Caco-2 (cell line): ENCODE measurements at regions not wholly inside any gene's neighbourhood (a gene's known extent, or its start where the extent isn't known, plus 50 kb on each side); places are given as distances from the start of the nearest gene placed in this dataset.
"Not testable (repeated sequence)": the region's sequence is repeated elsewhere in the genome, so short reads cannot be mapped to it uniquely, and the experiment has no call there.

Experiments used
- BruUV-seq: library from RNA; stranded (reverse); fragments of 400-500 nt; replicated peaks from 2 replicates; lab custom pipeline; 2021; lab: Mats Ljungman, UMichigan
- CTCF ChIA-PET: fragments of 300-600 bp; sonication (Branson Sonifier 250); formaldehyde crosslinking; loops from one replicate; lab custom pipeline; 2022; ENCODE audit warnings: antibody characterized with exemption; lab: Charles Lee
- POLR2A ChIA-PET: fragments of 300-600 bp; sonication (Branson Sonifier 250); formaldehyde crosslinking; loops from one replicate; lab custom pipeline; 2022; ENCODE audit warnings: antibody characterized with exemption; lab: Charles Lee
- DNase-seq, 2 experiments: peaks; one replicate each; pipeline versions ENCODE4 v3.0.0 to v3.0.0-alpha.2; 2020 to 2022
- H3K27me3 ChIP-seq: replicated peaks from 2 replicates; pipeline ENCODE4 v1.6.0; 2011; ENCODE audit warnings: low read length; ENCODE audit not compliant: control insufficient read depth, insufficient read depth
- H3K36me3 ChIP-seq: 2 replicates; pipeline ENCODE4 v1.5.1; 2011; ENCODE audit warnings: low read length; ENCODE audit not compliant: control insufficient read depth, insufficient read depth
- H3K4me1 ChIP-seq: fragments of 250-450 bp; sonication (Bioruptor Pico); 2 replicates; pipeline ENCODE4 v1.5.1; 2020; ENCODE audit warnings: mild to moderate bottlenecking
- H3K4me3 ChIP-seq: 2 replicates; pipeline ENCODE4 v1.5.1; 2011; ENCODE audit warnings: low read depth, mild to moderate bottlenecking, control low read depth, low read length
- H3K9me3 ChIP-seq: fragments of 250-450 bp; sonication (Bioruptor Pico); 2 replicates; pipeline ENCODE4 v1.5.1; 2020; ENCODE audit warnings: mild to moderate bottlenecking, moderate library complexity
- H3K27ac Mint-ChIP-seq: one replicate; pipeline ENCODE4 v1.8.0; 2022; ENCODE audit warnings: mixed read lengths; ENCODE audit not compliant: unreplicated experiment
- H3K27me3 Mint-ChIP-seq: one replicate; pipeline ENCODE4 v1.8.0; 2022; ENCODE audit warnings: mixed read lengths; ENCODE audit not compliant: insufficient read depth, unreplicated experiment
- H3K36me3 Mint-ChIP-seq: one replicate; pipeline ENCODE4 v1.8.0; 2022; ENCODE audit warnings: mild to moderate bottlenecking, mixed read lengths; ENCODE audit not compliant: insufficient read depth, unreplicated experiment
- H3K4me1 Mint-ChIP-seq: one replicate; pipeline ENCODE4 v1.8.0; 2022; ENCODE audit warnings: low read depth, mixed read lengths; ENCODE audit not compliant: unreplicated experiment
- H3K4me3 Mint-ChIP-seq: one replicate; pipeline ENCODE4 v1.8.0; 2022; ENCODE audit warnings: mild to moderate bottlenecking, moderate library complexity, mixed read lengths; ENCODE audit not compliant: unreplicated experiment
- H3K9me3 Mint-ChIP-seq: one replicate; pipeline ENCODE4 v1.8.0; 2022; ENCODE audit warnings: mixed read lengths; ENCODE audit not compliant: unreplicated experiment
- intact Hi-C: fragments of 100-400 bp; cut with micrococcal nuclease; formaldehyde crosslinking; loops from one replicate; pipeline ENCODE4 v1.10.0; 2022; ENCODE audit not compliant: unreplicated experiment
- TF ChIP-seq, protein P1 (sequence below), 2 experiments: fragments of 200-600 bp in 1 of 2; IDR thresholded peaks; 1 replicate in 1 of 2; 2 replicates in 1 of 2; pipeline versions ENCODE4 v1.5.1 to v1.8.0; 2011 to 2022; ENCODE audit warnings: antibody characterized with exemption in 1 of 2, control low read depth in 1 of 2, inconsistent platforms in 1 of 2, low read depth in 1 of 2, low read length in 1 of 2, mild to moderate bottlenecking in 1 of 2, moderate library complexity in 1 of 2; ENCODE audit not compliant: insufficient read depth in 1 of 2, severe bottlenecking in 1 of 2, unreplicated experiment in 1 of 2

DNA sequence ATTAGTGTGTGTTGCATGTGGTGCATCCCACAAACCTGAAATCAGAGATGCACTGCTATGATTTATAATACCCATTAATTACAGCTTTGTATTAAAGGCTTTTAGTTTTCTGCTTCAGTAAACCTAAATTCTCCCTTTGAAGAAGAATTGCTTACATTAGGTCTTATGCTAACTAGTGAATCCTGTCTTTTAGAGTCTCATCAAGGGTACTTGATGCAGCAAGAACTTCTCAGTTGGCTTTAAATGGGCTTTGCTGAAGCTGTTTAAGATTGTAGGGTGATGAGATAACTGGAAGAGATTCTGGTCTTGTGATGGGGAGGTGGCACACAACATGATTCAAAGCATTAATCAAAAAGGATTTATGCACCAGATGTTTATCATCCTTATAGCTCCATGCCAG is 1920.1 kb downstream of the KHDRBS2 start:
- H3K9me3 Mint-ChIP-seq, H3K36me3 Mint-ChIP-seq, CTCF ChIA-PET, H3K4me3 Mint-ChIP-seq, H3K4me3 ChIP-seq, DNase-seq, BruUV-seq, H3K27me3 ChIP-seq, H3K27me3 Mint-ChIP-seq, H3K9me3 ChIP-seq, H3K27ac Mint-ChIP-seq, H3K4me1 Mint-ChIP-seq, H3K36me3 ChIP-seq, H3K4me1 ChIP-seq, POLR2A ChIA-PET, intact Hi-C loops: not testable (repeated sequence)

DNA sequence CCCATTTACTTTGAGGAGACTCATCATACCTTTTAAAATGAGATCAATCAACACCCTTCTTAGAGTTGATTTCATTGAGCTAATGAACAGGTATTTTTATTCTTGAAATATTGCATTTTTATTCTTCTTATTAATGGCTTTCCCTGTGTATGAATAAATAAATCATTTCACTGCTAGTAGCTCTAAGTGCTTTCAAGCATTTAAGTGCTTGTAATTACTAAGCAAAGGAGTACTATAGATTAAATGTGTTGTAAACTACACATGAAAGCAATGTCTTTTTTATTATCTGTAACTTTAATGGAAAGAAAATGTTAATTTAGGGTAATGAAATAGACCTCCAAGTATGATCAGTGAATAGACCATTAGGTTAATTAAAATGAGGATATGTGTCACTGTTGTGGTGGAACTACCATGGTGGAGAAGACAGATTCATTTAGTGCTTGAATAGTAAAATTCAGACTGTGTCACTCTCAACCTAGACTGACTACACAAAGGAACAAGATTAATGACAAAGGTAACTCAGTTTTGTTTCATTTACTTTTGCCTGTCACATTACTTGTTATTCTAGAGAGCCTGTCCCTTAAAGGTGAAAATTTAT is 1943.5 kb downstream of the KHDRBS2 start:
- H3K36me3 ChIP-seq, H3K4me1 Mint-ChIP-seq, H3K9me3 ChIP-seq, POLR2A ChIA-PET, BruUV-seq, CTCF ChIA-PET, H3K27me3 ChIP-seq, H3K4me3 ChIP-seq, DNase-seq, H3K9me3 Mint-ChIP-seq, H3K4me3 Mint-ChIP-seq, H3K27ac Mint-ChIP-seq, H3K36me3 Mint-ChIP-seq, intact Hi-C loops, H3K27me3 Mint-ChIP-seq, H3K4me1 ChIP-seq: not testable (repeated sequence)

- peak in 1 of 2 experiments; percentile 4 for DNase-seq
- H3K9me3 Mint-ChIP-seq, H3K36me3 Mint-ChIP-seq, H3K4me1 ChIP-seq, H3K27me3 Mint-ChIP-seq, H3K9me3 ChIP-seq, BruUV-seq, H3K27ac Mint-ChIP-seq, POLR2A ChIA-PET, H3K4me3 Mint-ChIP-seq, intact Hi-C loops, CTCF ChIA-PET, H3K27me3 ChIP-seq, H3K4me3 ChIP-seq, H3K4me1 Mint-ChIP-seq, H3K36me3 ChIP-seq: not testable (repeated sequence)
- TF ChIP-seq, protein P1, sequence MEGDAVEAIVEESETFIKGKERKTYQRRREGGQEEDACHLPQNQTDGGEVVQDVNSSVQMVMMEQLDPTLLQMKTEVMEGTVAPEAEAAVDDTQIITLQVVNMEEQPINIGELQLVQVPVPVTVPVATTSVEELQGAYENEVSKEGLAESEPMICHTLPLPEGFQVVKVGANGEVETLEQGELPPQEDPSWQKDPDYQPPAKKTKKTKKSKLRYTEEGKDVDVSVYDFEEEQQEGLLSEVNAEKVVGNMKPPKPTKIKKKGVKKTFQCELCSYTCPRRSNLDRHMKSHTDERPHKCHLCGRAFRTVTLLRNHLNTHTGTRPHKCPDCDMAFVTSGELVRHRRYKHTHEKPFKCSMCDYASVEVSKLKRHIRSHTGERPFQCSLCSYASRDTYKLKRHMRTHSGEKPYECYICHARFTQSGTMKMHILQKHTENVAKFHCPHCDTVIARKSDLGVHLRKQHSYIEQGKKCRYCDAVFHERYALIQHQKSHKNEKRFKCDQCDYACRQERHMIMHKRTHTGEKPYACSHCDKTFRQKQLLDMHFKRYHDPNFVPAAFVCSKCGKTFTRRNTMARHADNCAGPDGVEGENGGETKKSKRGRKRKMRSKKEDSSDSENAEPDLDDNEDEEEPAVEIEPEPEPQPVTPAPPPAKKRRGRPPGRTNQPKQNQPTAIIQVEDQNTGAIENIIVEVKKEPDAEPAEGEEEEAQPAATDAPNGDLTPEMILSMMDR (IDR thresholded peaks at IDR 0.05; ENCODE audit: insufficient read depth in 1 of 2, low read depth in 1 of 2, low read length in 1 of 2, severe bottlenecking in 1 of 2, unreplicated experiment in 1 of 2): peak; percentile 5 to 24
Measured at GRCh38 chr6:60338328-60339071, 1947.5 kb downstream of the KHDRBS2 start.

DNA sequence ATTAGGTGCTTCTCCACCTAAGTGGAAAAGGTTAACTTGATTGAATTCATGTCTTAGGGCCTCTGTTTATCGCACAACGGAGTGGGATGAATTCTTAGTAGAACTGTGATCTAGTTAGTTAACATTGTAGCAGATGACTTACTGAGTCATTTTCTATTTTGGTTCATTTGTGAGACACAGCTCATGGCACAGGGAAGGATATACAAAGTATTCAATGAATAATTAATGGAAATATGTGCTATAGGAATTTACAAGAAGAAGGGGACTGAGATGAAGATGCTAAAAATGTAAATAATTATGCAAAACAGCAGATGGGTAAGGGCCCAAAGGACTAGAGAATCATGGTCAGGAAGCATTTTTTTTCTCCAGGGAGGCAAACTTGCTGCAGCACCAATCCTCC is 1950.9 kb downstream of the KHDRBS2 start:
- H3K27ac Mint-ChIP-seq, H3K4me1 Mint-ChIP-seq, H3K36me3 Mint-ChIP-seq, H3K9me3 ChIP-seq, H3K36me3 ChIP-seq, intact Hi-C loops, H3K9me3 Mint-ChIP-seq, H3K4me3 ChIP-seq, H3K4me3 Mint-ChIP-seq, BruUV-seq, H3K27me3 ChIP-seq, POLR2A ChIA-PET, H3K4me1 ChIP-seq, DNase-seq, H3K27me3 Mint-ChIP-seq, CTCF ChIA-PET: not testable (repeated sequence)

DNA sequence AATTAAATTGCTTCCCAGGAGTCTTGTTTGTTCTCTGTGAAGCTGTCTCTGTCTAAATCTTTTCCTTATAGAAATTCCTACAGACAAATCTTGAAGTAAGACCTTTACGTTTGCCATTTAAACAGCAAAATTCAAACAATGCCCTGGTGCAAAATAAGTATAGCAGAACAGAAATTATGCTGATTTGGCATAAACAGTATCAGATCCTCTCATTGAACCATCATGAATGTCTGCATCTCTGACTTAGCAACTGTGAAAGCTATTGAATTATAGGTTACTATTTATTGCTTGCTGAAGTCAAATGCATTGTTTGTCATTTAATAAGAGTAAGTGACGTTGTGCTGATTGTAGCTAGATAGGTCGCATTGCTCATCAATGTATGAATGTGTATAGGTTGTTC is 1952.3 kb downstream of the KHDRBS2 start:
- H3K4me1 Mint-ChIP-seq, DNase-seq, H3K27me3 ChIP-seq, H3K36me3 ChIP-seq, H3K27ac Mint-ChIP-seq, POLR2A ChIA-PET, H3K4me3 Mint-ChIP-seq, H3K9me3 ChIP-seq, H3K4me3 ChIP-seq, BruUV-seq, H3K27me3 Mint-ChIP-seq, H3K4me1 ChIP-seq, H3K9me3 Mint-ChIP-seq, CTCF ChIA-PET, intact Hi-C loops, H3K36me3 Mint-ChIP-seq: not testable (repeated sequence)

- H3K27me3 Mint-ChIP-seq, BruUV-seq, H3K36me3 ChIP-seq, H3K27ac Mint-ChIP-seq, DNase-seq, H3K4me3 ChIP-seq, POLR2A ChIA-PET, H3K36me3 Mint-ChIP-seq, H3K27me3 ChIP-seq, H3K4me1 Mint-ChIP-seq, H3K9me3 Mint-ChIP-seq, H3K9me3 ChIP-seq, intact Hi-C loops, H3K4me3 Mint-ChIP-seq, CTCF ChIA-PET, H3K4me1 ChIP-seq: not testable (repeated sequence)
Measured at GRCh38 chr6:60308939-60309338, 1977.1 kb downstream of the KHDRBS2 start.
